ENCODE measurements at regions not wholly inside any gene's neighbourhood (a gene's known extent, or its start where the extent isn't known, plus 50 kb on each side); places are given as distances from the start of the nearest gene placed in this dataset.
"Not testable (repeated sequence)": the region's sequence is repeated elsewhere in the genome, so short reads cannot be mapped to it uniquely, and the experiment has no call there.

DNA sequence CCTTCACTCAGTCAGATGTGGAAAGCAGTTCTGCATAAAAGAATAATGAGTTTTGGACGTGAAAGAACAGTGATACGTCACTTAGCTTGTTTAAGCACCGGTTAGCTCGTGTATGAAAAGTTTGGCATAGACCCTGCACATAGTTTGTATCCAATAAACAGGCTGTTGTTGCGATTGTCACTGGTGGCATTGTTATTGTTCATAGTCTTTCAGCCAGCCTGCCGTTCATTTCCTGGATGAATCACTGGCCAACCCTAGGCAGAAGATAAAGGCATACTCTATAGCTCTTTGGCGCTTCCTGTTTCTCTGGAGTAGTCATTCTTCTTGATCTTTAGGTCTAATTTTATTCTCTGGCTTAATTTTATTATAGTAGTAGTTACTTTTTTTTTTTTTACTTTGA lies 57.8 kb upstream of the ANKRD30A start:
- Histone ChIP-seq H3K36me3 (ENCODE audit: control insufficient read depth, insufficient read depth, low read length) (no peaks in the 10 kb centered on the region), H3K27me3 (ENCODE audit: control insufficient read depth, insufficient read depth, low read length) (no peaks in the 10 kb centered on the region), H3K4me3 (ENCODE audit: low read depth, low read length) (no peak overlapping the region)
- TF ChIP-seq CTCF (IDR thresholded peaks at IDR 0.05; ENCODE audit: insufficient read depth, low read length, poor library complexity, severe bottlenecking): no peak
- no peak for DNase-seq (ENCODE audit: low read depth)

GRCh38 chr10:37062296-37062695 lies 63.1 kb upstream of the ANKRD30A start:
- H3K27me3 ChIP-seq (ENCODE audit: control insufficient read depth, insufficient read depth, low read length); H3K4me3 ChIP-seq (ENCODE audit: low read depth, low read length); H3K36me3 ChIP-seq (ENCODE audit: control insufficient read depth, insufficient read depth, low read length); DNase-seq (ENCODE audit: low read depth): not testable (repeated sequence)

DNA sequence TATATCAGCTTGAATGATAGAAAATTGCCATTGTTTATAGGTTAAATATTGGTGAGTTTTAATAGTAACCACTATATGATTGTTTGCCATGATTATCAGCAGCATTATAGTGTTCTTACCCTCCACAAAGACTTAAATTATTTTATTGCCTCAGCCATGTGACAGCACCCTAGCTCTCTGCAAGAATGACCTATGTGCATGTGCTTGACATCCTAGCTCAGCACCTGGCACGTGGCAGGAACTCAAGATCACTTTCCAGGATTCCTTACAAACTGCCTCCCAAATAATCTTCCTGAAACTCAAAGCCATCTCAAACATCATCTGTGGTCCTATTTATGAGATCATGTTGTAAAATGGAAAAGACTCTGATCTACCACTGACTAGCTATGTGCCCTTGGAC lies 68.1 kb upstream of the ANKRD30A start:
- H3K36me3 ChIP-seq (ENCODE audit: control insufficient read depth, insufficient read depth, low read length): no peaks in the 10 kb centered on the region
- no peaks in the 10 kb centered on the region for H3K27me3 ChIP-seq (ENCODE audit: control insufficient read depth, insufficient read depth, low read length)
- no peak for DNase-seq (ENCODE audit: low read depth)
- TF ChIP-seq CTCF (IDR thresholded peaks at IDR 0.05; ENCODE audit: insufficient read depth, low read length, poor library complexity, severe bottlenecking): no peak
- no peak overlapping the region for H3K4me3 ChIP-seq (ENCODE audit: low read depth, low read length)

DNA sequence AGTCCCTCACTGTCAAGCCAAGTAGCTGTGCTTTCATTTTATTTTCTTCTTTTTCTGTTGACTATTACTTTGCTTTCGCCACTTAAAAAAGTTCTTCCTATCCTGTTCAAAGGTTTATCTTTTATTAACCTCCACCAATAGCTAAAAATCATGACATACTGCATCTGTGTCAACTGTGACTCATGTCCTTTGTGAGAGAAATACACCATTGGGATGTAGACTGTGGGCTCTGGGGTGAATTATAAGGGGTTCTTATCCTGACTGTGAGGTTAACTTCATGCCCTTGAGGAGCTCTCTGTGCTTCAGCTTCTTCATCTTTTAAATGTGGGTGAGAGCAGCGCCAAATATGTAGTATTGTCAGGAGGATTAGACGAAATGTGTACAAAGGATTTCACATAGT lies 71.9 kb upstream of the ANKRD30A start:
- no peaks in the 10 kb centered on the region for H3K27me3 ChIP-seq (ENCODE audit: control insufficient read depth, insufficient read depth, low read length)
- no peak for DNase-seq (ENCODE audit: low read depth)
- no peaks in the 10 kb centered on the region for H3K36me3 ChIP-seq (ENCODE audit: control insufficient read depth, insufficient read depth, low read length)
- H3K4me3 ChIP-seq (ENCODE audit: low read depth, low read length): no peak overlapping the region
- no peak for TF ChIP-seq CTCF (IDR thresholded peaks at IDR 0.05; ENCODE audit: insufficient read depth, low read length, poor library complexity, severe bottlenecking)

DNA sequence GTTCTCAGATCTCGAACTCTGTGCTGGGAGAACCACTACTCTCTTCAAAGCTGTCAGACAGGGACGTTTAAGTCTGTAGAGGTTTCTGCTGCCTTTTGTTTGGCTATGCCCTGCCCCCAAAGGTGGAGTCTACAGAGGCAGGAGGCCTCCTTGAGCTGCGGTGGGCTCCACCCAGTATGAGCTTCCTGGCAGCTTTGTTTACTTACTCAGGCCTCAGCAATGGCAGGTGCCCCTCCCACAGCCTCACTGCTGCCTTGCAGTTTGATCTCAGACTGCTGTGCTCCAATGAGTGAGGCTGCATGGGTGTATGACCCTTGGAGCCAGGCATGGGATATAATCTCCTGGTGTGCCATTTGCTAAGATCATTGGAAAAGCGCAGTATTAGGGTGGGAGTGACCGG lies 75.4 kb upstream of the ANKRD30A start:
- not testable (repeated sequence) for H3K27me3 ChIP-seq (ENCODE audit: control insufficient read depth, insufficient read depth, low read length); H3K36me3 ChIP-seq (ENCODE audit: control insufficient read depth, insufficient read depth, low read length)

DNA sequence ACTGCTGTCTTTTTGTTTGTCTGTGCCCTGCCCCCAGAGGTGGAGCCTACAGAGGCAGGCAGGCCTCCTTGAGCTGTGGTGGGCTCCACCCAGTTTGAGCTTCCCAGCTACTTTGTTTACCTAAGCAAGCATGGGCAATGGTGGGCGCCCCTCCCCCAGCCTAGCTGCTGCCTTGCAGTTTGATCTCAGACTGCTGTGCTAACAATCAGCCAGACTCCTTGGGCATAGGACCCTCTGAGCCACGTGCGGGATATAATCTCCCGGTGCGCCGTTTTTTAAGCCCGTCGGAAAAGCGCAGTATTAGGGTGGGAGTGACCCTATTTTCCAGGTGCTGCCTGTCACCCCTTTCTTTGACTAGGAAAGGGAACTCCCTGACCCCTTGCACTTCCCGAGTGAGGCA lies 81.1 kb upstream of the ANKRD30A start:
- H3K36me3 ChIP-seq (ENCODE audit: control insufficient read depth, insufficient read depth, low read length); DNase-seq (ENCODE audit: low read depth); H3K4me3 ChIP-seq (ENCODE audit: low read depth, low read length); H3K27me3 ChIP-seq (ENCODE audit: control insufficient read depth, insufficient read depth, low read length): not testable (repeated sequence)

More for the DNA sequence above, 75.4 kb upstream of the ANKRD30A start:
- not testable (repeated sequence) for DNase-seq (ENCODE audit: low read depth); H3K4me3 ChIP-seq (ENCODE audit: low read depth, low read length)

DNA sequence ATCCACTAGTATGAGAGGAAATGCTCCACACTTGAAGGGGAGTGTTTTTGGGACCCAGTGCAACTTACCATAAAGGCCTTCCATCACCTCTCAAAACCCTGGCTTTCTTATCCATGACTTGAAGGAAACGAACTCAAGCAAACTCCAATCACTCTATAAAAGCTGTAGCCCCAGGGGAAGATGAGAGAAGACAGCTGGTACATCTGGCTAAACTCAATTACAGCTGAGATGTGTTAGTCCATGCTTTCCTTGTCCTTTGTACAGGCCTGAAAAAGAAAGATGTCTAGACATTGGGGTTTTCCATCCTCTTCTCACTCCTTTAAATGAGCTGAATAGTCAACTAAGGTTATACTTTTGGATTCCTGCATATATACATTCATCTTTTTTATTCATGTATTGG lies 89.5 kb upstream of the ANKRD30A start:
- no peak for DNase-seq (ENCODE audit: low read depth)
- Histone ChIP-seq H3K36me3 (ENCODE audit: control insufficient read depth, insufficient read depth, low read length) (no peaks in the 10 kb centered on the region), H3K4me3 (ENCODE audit: low read depth, low read length) (no peak overlapping the region), H3K27me3 (ENCODE audit: control insufficient read depth, insufficient read depth, low read length) (no peaks in the 10 kb centered on the region)
- TF ChIP-seq CTCF (IDR thresholded peaks at IDR 0.05; ENCODE audit: insufficient read depth, low read length, poor library complexity, severe bottlenecking): no peak

GRCh38 chr10:37015498-37015897 lies 109.9 kb upstream of the ANKRD30A start:
- no peak for DNase-seq (ENCODE audit: low read depth)
- no peak overlapping the region for H3K4me3 ChIP-seq (ENCODE audit: low read depth, low read length)
- no peaks in the 10 kb centered on the region for H3K36me3 ChIP-seq (ENCODE audit: control insufficient read depth, insufficient read depth, low read length)
- no peaks in the 10 kb centered on the region for H3K27me3 ChIP-seq (ENCODE audit: control insufficient read depth, insufficient read depth, low read length)
- TF ChIP-seq CTCF (IDR thresholded peaks at IDR 0.05; ENCODE audit: insufficient read depth, low read length, poor library complexity, severe bottlenecking): no peak

Data from kidney epithelial cell (primary cell).